Epithelial cell of proximal tubule (primary cell): ENCODE measurements at regions not wholly inside any gene's neighbourhood (a gene's known extent, or its start where the extent isn't known, plus 50 kb on each side); places are given as distances from the start of the nearest gene placed in this dataset.

Source experiments
- DNase-seq: peaks from one replicate; pipeline ENCODE4 v3.0.0-alpha.2; 2011; ENCODE audit warnings: low read depth
- H3K4me3 ChIP-seq: 2 replicates; pipeline ENCODE4 v1.5.1; 2011; ENCODE audit warnings: low read depth, mild to moderate bottlenecking, low read length
- CTCF ChIP-seq: conservative IDR thresholded peaks from 2 replicates; pipeline ENCODE4 v1.5.1; 2012; ENCODE audit warnings: low read depth, mild to moderate bottlenecking, low read length

- TF ChIP-seq CTCF = no peak
- H3K4me3 ChIP-seq = no peak overlapping the region
- no peak for DNase-seq
Measured at GRCh38 chr5:36786448-36787012, 90.0 kb upstream of the NIPBL start.

- no peak for TF ChIP-seq CTCF
Measured at GRCh38 chr5:36787365-36788093, 89.0 kb upstream of the NIPBL start.

GRCh38 chr5:36790847-36791246, 85.7 kb upstream of the NIPBL start:
- DNase-seq = no peak
- TF ChIP-seq CTCF = no peak
- H3K4me3 ChIP-seq = no peak overlapping the region

More at GRCh38 chr5:36787365-36788093, 89.0 kb upstream of the NIPBL start:
- DNase-seq = no peak
- H3K4me3 ChIP-seq = no peak overlapping the region

GRCh38 chr5:36792560-36793180, 83.9 kb upstream of the NIPBL start:
- DNase-seq = no peak
- TF ChIP-seq CTCF = no peak
- no peak overlapping the region for H3K4me3 ChIP-seq

- DNase-seq = no peak
- TF ChIP-seq CTCF = no peak
- H3K4me3 ChIP-seq = no peak overlapping the region
Measured at GRCh38 chr5:36795366-36795765, 81.2 kb upstream of the NIPBL start.

- no peak for DNase-seq
- no peak overlapping the region for H3K4me3 ChIP-seq
- TF ChIP-seq CTCF = no peak
Measured at GRCh38 chr5:36796155-36796554, 80.4 kb upstream of the NIPBL start.

- H3K4me3 ChIP-seq = no peak overlapping the region
- no peak for TF ChIP-seq CTCF
- no peak for DNase-seq
Measured at GRCh38 chr5:36801523-36801922, 75.0 kb upstream of the NIPBL start.
